ENCODE measurements at regions not wholly inside any gene's neighbourhood (a gene's known extent, or its start where the extent isn't known, plus 50 kb on each side); places are given as distances from the start of the nearest gene placed in this dataset.

DNA sequence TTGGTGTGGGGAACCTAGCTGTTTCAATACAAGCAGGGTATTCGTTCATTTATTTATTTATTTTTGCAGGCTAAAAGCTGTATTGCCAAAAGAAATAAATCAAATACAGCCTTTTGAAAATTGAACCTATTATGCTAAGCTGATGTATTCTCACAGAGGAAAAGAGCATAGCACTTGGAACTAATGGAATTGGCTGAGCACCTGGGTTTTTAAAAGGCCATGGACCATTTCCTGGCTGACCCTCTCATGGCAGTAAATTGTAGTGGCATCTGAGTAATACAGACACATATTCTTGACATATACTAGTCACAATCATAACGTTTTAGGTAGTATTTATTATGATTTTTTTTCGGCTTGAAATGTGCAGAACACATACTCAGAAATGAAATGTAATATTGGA is 71.8 kb upstream of the ALG13 start:
- TF ChIP-seq CTCF (IDR thresholded peaks at IDR 0.05 in 4 of 5, conservative IDR thresholded peaks at IDR 0.05 in 1 of 5), result no peak
- no peak for TF ChIP-seq POLR2A (IDR thresholded peaks at IDR 0.05)
